GM18498 (cell line): ENCODE measurements at regions not wholly inside any gene's neighbourhood (a gene's known extent, or its start where the extent isn't known, plus 50 kb on each side); places are given as distances from the start of the nearest gene placed in this dataset.
"Not testable (repeated sequence)": the region's sequence is repeated elsewhere in the genome, so short reads cannot be mapped to it uniquely, and the experiment has no call there.

ENCODE experiments used
- ATAC-seq: cut with Tn5 transposase; IDR thresholded peaks from one replicate; pipeline ENCODE4 v1.9.1; 2021; ENCODE audit warnings: mild to moderate bottlenecking, moderate library complexity; ENCODE audit not compliant: unreplicated experiment

DNA sequence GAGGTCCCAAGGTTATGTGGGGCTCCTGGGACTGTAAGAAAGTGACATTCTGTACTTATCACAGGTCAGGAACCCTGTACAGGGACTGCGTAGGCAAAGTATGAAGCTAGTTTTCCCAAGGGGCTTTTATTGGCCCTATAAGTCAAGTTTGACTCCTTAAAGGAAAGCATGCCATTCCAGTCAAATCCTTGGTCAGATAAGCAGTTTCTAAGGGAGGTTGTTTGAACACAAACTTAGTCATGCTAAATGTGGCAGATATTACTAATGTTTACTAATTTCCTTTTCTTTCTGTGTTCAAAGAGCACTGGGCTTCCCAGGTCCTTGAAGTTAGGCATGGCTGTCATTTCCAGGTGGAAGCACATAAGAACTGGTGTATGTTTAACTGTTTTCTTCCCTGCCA, 472.4 kb downstream of the ATP23 start:
- ATAC-seq, result no peak

DNA sequence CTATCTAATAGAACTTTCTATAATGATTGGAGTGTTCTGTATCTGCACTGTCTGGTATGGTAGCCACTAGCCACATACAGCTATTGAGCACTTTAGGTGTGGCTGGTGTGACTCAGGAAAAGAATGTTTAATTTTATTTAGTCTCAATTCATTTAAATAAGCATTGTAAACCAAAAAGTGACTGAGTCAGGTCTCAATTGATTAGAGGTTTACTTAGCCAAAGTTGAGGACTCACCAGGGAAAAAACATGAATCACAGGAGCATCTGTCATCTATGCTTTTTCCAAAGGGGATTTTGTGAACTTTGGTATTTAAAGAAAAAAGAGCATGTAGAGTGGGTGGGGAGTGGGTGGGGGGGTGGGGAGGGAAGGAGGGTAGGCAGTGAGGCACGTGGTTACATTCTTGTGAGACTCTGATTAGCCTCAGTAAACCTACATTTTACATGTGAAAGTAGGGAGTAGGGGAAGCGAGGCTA, 473.1 kb downstream of the ATP23 start:
- no peak for ATAC-seq

DNA sequence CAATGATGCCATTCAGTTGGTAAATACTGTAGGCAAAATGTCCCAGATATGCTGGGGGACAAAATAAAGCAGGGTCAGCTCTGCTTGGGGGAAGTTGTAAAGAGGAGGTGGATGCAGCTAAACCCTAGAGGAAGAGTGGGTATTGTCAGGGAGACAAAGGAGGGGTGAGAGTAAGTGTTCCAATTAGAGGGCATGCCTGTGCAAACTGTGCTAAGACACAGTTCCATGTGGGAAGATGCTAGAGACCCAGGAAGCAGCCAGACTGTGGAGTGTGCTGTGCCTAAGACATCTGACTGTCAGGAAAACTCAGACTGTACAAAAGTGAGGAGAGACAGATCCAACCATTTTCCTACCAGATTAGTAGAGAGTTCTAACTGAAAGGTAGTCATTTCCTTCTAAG, 474.3 kb downstream of the ATP23 start:
- no peak for ATAC-seq

DNA sequence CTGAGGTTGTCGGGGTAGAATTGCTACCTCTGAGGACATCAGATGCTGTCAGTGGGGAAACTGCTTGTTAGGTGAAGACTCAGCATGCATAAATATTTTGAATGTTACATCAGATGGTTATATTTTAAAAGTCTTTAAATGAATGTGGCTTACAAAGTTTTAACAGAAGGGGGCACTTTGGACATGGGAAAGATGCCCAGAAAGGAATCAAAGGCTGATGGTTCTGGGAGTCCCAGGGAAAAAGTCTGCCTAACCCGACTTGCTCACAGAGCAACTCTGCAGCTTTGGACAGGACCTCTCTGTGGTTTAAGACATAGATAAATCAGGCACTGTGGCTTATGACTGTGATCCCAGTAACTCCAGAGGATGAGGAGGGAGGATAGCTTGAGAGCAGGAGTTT, 474.9 kb downstream of the ATP23 start:
- ATAC-seq, result no peak

DNA sequence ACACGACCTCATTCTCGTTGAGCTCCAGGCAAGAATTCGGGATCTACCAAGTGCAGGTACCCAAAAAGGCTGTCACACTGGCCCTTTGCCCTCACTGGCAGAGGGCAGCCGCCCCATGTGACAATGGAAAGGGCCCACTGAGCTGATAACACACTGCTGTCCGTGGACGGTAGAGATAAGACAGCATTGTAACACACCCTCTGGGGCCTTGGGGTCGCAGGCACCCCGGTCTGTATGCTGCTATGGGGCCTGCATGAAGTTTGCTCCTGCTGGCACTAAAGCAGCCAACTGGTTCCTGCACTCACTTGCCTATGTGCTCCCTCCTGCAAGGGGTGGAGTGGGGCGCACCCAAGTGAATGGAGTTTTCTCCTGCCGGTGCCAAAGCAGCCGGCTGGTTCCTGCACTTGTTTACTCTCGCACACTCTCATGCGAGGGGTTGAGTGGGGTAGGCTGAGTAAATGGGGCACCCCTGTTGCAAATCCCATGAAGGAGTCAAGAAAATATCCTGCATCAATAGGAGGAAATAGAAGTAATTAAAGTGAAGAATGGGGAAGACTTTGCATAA, 477.9 kb downstream of the ATP23 start:
- ATAC-seq, result no peak

DNA sequence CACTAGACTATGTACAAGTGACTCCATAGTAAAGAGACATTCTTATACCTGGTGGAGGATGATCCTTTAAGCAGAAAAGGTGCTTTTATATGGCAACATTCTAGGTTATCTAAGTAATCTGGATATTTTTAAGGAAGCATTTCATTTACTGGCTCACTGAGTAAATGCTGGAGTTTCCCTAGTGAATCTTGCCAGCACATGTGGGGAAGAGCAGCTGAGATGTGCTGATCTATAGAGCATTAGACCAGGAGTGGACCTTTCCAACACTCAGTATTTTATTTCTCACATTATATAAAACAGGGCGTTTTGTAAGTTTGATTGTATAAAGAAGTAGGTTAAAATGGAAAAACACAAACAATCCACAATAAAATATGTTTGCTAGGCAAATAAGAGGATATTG, 478.5 kb downstream of the ATP23 start:
- no peak for ATAC-seq

DNA sequence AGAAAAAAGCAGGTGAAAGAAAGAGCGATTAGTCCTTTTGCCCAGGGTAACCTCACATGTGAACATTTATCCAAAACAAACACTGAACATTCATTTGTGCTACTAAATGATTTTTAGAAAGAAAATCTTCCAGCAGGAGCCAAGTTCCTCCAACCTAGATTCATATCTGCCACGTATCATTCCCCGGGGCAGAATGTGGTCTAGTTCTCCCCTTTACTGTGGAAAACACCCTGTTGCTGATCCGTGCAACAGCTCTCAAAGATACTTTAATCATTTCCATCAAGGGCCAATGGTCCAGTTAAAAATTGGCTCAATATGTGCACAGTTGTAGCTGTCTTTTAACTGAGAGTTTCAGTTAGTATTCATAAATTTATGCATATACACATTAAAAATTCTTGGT, 479.1 kb downstream of the ATP23 start:
- ATAC-seq, result no peak

DNA sequence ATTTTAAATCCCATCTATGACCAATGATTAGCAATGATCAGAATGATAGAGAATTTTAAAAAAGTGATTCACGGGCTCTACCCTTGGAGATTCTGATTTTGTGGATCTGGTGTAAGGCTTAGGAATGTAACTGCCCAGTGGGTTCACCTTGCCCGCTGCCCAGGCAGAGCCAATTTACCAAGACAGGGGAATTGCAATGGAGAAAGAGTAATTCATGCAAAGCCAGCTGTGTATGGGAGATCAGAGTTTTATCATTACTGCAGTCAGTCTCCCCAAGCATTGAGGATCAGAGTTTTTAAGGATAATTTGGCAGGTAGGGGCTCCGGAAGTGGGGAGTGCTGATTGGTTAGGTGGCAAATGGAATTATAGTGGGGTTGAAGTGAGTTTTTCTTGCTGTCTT, 480.6 kb downstream of the ATP23 start:
- no peak for ATAC-seq

DNA sequence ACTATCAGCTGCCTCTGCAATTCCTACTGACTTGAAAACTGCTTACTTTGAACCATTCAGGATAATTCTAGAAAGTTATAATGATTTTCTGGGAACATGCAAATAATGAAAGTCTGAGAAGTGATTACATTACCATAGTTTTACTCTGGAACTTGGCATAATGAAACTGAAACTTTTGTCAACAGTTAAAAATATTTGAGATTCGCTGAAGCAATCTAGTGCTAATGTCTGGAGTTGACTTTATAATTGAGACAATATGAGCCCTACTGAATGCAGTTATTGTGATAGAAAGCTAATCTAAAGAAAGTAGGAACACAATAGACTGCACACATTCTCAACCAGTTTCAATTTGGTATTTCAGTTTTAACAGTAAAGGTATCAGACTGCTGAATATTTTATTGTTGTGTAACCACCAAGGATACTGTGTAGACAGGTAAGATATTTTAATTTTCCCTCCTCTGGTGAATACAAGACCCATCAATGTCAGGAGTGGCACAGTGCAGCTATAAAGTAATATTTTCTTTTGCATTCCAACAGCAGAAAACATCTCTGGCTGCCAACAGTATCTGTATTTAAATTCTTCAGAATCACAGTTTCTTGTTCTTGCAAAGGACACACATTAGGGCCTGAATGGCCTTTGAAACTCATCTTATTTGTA, 483.5 kb downstream of the ATP23 start:
- peak; percentile 37 for ATAC-seq

DNA sequence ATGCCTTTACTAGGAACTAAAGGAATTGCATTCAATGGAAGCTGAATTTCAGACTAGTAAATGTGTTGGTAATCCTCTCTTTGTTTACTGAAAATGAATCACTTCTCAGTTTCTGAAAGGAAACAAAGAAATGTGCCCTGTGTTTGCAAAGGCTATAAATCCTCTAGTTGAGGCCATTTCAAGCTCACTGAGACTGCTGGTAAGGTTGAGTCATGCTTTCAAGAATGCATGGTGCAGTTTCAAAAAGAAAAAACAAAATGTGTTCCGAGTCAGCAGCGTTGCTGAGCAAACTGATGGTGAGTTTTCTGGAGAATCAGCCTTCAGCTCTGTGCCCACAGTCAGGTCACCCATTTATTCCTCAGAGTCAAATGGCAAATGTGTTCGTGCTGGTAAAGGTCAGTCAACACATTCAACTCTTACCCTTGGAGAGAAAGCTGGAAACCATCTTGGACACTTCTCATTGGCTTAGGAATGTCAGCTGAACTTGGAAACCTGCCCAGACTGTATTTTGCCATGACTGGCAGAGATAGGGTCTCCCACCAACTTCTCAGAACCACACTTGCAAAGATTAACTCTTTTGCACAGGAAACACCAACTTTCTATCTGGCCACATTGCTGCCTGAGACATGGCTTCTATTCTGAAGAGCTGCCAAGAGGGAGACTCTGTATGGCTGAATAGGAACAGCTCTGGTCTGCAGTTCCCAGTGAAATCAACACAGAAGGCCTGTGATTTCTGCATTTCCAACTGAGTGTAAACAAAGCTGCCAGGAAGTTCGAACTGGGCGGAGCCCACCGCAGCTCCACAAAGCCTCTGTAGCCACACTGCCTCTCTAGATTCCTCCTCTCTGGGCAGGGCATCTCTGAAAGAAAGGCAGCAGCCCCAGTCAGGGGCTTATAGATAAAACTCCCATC, 484.4 kb downstream of the ATP23 start:
- peak; percentile 90 for ATAC-seq

DNA sequence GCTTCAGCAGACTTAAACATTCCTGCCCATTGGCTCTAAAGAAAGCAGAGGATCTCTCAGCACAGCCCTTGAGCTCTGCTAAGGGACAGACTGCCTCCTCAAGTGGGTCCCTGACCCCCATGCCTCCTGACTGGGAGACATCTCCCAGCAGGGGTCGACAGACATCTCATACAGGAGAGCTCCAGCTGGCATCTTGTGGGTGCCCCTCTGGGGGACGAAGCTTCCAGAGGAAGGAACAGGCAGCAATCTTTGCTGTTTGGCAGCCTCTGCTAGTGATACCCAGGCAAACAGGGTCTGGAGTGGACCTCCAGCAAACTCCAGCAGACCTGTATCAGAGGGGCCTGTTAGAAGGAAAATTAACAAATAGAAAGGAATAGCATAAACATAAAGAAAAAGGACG, 485.1 kb downstream of the ATP23 start:
- ATAC-seq, result not testable (repeated sequence)

DNA sequence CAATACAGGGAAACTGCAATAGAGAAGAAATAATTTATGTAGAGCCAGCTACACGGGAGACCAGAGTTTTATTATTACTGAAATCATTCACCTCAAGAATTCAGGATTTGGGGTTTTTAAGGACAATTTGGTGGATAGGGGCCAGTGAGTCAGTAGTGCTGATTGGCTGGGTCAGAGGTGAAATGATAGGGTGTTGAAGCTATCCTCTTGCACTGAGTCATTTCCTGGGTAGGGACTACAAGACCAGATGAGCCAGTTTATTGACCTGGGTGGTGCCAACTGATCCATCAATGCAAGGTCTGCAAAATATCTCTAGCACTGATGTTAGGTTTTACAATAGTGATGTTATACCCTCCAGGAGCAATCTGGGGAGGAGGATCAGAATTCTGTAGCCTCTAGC, 486.3 kb downstream of the LRIG3 start:
- no peak for ATAC-seq

DNA sequence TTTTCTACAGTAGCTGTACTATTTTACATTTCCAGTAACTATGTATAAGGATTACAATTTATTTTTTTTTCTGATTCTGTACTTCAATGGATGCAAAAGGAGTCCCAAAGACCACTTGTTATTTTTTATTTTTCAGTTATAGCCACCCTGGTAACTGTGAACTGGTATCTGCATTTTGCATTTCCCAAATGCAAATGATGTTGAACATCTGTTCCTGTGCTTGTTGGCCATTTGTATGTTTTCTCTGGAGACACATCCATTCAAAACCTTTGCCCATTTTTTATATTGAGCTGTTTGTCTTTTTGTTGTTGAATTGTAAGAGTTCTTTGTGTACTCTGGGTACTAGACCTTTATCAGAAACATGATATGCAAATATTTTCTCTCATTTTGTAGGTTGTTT, 485.6 kb downstream of the LRIG3 start:
- ATAC-seq, result no peak

DNA sequence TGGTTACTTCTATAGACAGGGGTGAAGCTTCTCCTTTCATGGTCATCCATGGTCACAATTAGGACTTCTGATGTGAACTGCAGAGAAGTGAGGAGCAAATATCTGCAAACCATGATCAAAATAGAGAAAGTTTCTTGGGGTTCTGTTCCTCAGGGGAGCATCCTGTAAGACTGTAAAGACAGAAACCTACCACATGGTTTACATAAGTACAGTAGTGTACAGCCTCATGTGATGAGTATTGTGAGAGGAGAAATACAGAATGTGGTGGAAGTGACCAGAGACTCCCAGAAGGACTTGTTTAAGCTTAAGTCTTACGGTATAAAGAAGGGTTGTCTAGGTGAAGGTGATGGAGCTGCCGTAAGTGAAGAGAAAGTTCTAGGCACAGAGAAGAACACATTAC, 484.7 kb downstream of the LRIG3 start:
- ATAC-seq, result peak; percentile 88

DNA sequence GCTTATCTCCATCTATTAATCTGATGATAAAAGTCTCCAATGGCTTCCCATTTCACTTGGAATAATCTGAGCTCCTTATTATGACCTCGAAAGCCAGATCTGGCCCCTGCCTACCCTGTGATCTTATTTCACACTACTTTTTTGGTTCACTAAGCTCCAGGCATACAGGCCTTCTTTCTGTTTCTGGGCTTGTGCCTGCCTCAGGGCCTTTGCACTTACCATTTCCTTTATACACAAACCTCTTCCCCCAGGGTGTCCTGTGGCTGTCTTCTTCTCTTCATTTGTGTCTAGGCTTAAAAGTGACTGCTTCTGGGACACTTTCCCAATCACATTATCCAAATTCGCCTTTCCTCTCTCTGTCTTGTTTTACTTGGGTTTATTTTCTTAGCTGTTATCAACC, 478.8 kb downstream of the LRIG3 start:
- ATAC-seq, result no peak

DNA sequence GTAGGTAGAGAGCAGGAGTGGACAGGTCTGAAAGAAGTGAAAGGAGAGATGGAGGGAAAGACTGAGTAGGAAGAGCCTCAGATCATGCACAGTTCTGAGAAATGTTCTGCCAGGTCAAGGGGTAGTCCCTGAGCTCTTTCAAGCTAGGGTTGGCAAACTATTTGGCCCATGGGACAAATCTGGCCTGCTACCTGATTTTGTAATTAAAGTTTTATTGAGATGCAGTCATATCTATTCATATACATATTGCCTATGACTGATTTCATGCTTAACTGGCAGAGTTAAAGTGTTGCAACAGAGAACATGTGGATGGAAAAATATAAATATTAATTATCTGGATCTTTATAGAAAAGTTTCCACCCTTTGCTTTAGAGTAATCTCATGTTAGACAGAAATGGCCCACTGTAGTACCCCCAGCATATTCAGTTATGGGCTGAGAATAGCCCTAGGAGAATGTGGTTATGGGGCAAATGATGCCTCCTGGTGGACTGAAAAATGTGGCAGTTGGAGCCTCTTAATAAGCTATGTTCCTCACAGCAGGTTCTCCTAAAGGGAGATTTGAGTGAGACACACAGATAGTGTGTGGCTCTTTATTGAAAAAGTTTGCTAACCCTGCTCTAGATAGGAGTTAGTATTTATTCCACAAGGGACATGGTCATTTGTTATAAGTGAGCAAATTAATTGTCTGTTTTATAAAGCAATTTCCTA, 476.9 kb downstream of the LRIG3 start:
- peak; percentile 81 for ATAC-seq

DNA sequence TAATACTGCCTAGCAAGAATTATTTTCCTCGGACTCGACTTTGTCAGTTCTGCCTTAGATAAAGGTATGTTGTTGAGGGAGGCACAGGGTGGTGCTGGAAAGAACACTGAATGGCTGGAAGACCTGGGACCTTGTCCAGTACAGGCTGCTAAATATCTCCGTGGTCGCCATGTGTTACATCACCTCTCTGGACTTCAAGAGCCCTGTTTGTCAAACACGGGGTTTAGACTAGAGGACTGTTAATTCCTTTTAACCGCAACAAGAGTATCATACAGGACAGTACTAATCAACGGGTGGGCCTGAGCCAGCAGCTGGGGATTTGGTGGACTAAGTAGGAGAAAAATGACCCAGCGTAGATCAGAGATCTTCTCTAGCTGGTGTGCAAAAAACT, 476.3 kb downstream of the LRIG3 start:
- ATAC-seq, result no peak

DNA sequence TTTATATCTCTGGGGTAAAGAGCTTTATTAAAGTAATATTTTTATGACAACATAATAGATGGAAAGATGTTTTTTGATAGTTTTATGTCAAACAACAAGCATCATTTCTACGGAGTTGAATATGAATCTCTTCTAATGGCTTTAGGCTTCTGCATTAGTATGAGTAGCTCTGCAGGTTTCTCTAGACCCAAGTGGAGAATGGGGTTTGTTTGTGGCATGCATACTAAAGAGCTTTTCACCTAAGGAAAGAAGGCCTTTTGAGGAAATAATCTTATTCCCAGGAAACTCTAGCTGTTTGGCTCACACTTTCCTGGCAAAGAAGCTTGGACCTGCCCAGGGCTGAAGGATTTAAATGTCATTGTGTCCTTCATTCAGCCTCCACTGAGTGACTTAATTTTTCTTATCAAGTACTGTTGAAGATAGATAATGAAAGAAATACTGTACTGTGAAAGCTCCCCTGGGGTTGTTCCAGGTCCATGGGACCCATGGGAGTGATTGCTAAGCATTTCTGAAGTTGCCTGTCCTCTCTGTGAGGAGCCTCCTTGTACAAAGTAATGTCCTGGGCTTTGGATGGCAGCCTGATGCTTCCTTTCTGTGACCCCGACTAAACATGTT, 469.3 kb downstream of the LRIG3 start:
- ATAC-seq, result no peak

DNA sequence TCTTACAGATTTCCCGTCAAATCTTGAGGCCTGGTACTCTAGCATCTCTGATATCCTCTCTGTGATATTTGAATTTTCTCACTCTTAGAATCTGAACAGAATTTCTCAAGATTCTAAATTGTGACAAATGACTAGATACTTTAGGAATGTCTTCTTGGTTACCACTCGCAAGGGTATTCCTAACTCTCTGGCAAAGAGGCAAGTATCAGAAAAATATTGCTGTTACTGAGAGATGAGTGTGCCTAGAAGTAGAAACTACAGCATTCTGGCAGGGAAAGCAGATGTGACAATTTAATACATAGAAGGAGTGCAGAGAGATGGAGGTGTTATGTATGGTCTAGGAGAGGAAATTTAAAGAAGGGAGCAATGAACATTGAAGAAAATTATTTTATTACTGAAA, 467.8 kb downstream of the LRIG3 start:
- ATAC-seq, result no peak

DNA sequence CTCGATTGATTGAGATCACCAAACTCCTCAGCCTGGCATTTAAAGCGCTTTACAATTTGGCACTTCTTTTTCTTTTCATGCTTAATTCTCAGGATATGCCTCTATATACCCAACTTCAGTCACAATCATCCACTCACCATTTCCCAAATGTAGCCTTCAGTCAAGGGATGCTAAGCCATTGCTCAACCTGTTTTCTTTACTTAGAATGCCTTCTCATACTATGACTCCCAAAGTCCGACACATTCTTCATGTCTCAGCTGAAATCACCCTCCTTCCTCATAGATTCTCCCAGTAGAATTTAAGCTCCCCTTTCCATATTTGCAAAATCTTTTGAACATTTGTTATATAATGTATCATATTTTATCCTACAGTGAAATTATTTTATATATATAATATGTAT, 467.0 kb downstream of the LRIG3 start:
- ATAC-seq, result no peak

DNA sequence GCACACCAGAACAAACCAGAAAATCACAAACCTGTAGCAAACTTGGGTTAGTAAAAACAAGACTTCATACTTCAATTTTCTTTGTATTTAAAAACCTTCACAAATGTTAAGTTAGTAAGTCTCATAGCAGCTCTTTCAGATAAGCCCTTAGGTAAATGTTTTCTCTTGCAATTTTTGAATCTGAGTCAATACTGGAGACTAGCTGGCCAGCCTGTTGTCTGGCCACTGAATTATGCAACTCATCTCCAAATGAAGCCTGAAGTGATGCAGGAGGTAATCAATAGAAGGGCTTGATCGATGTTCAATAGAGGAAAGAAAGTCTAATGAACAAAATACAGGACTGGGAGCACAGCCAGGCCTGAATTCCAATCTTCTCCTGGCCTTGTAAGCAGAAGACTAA, 465.2 kb downstream of the LRIG3 start:
- no peak for ATAC-seq
